ENCODE measurements at regions not wholly inside any gene's neighbourhood (a gene's known extent, or its start where the extent isn't known, plus 50 kb on each side); places are given as distances from the start of the nearest gene placed in this dataset.
A peak's percentile ranks its signal among the peaks of the same experiment; 100 is the strongest.

DNA sequence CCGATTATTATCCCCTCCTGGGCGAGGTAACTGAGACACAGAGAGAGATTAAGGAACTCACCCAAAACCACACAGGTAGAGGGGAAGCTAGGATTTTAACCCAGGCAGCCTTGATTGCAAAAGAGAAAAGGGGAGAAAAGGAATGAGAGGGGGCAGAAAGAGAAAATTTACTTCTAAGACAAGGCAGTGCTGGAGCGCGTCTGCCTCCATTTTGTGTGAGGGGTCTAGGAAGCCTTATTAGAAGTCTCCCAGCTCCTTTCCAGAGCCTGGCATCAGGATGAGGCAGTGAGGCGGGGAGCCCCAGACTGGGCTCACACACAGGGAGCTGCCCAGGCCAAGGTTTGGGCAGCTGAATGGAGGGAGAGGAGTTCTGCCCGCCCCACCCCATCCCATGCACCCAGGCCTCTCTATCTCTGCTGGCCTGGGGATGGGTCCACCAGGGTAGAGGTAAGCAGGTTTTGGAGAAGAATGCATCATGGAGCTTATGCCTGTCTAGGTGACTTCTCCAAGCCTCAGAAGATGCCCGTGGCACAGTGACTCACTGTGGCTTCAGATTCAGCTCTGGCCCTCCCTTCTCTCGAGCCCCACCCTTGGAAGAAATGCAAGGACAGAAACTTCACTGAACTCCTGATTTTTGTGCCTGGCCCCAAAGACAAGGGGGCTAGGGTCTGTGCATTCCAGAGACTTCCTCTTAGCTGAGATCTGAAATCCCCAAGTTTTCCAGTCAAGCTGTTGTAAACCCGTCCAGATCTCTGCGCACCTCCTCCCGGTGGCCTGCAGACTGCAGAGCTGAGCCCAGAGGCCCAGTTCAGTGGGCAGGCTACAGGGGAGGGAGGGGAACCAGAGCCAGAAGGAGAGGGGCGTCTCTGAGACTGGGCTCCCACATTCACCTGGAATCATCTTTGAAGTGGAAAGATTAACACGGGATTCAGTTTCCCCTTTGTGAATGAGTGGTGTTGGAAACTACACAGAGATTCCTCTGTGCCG, 95.1 kb upstream of the CDH5 start:
- no peak overlapping the region for H2AFZ ChIP-seq (ENCODE audit: low read length)
- H3K9me2 ChIP-seq (ENCODE audit: insufficient read depth, low read length) = no peaks in the 10 kb centered on the region
- no peak overlapping the region for H3K4me3 ChIP-seq (ENCODE audit: low read depth, low read length, poor library complexity, severe bottlenecking)
- CTCF ChIA-PET (ENCODE audit: unreplicated experiment) = no interaction called here
- H4K20me1 ChIP-seq (ENCODE audit: insufficient read depth, low read length) = no peaks in the 10 kb centered on the region
- H3K36me3 ChIP-seq (ENCODE audit: insufficient read depth, low read length) = no peaks in the 10 kb centered on the region
- no peaks in the 10 kb centered on the region for H3K4me1 ChIP-seq (ENCODE audit: insufficient read depth, low read length, poor library complexity, severe bottlenecking)
- TF ChIP-seq EZH2phosphoT487 (IDR thresholded peaks at IDR 0.05; ENCODE audit: borderline replicate concordance, low read depth, low read length) (no peak), CTCF (conservative IDR thresholded peaks at IDR 0.05; ENCODE audit: low read length) (no peak)
- no peaks in the 10 kb centered on the region for H3K79me2 ChIP-seq (ENCODE audit: insufficient read depth, low read depth, low read length)
- POLR2A ChIA-PET = no interaction called here
- H3K4me2 ChIP-seq (ENCODE audit: low read length) = no peak overlapping the region
- H3K9me3 ChIP-seq (ENCODE audit: low read length) = 0 out of 2 replicates have a peak, but pooled peaks cover 2% of the 10 kb centered on the region
- BruUV-seq (replicated peaks) = no TSS peak
- intact Hi-C loops (cut with micrococcal nuclease; ENCODE audit: unreplicated experiment) = no loop called here
- no peak overlapping the region for H3K27ac ChIP-seq (ENCODE audit: low read depth, low read length, poor library complexity, severe bottlenecking)
- no peak for DNase-seq (ENCODE audit: low spot score)

DNA sequence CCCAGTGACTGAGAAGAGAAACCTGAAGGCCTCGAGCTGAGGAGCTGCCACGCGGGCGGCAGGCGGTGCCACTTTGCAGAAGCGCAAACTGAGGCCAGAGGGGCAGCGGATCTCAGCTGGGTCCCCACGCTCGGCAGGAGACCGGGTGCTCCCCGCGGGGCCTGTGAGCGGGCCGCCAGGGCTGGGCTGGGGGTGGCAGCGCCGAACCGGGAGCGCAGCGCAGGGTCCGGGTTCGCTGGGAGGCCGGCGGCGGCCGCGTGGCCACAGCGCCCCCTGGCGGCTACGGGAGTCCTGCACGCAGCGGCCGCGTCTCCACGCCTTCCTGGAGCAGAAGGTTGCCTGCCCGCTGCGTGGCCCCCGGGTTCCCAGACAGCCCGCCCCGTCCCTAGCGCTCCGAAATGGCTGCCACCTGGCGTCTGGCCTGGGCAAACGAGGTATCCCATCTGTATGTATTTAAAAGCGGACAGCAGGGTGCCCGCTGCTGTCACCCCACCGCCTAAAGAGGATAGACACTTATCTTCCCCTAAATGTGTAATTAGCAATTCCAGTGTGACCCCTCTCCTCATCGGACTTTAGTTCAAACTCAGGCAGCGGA, 96.1 kb upstream of the CDH5 start:
- Histone ChIP-seq H3K79me2 (ENCODE audit: insufficient read depth, low read depth, low read length) (no peaks in the 10 kb centered on the region), H3K36me3 (ENCODE audit: insufficient read depth, low read length) (no peaks in the 10 kb centered on the region), H4K20me1 (ENCODE audit: insufficient read depth, low read length) (no peaks in the 10 kb centered on the region), H3K9me2 (ENCODE audit: insufficient read depth, low read length) (no peaks in the 10 kb centered on the region), H3K27ac (ENCODE audit: low read depth, low read length, poor library complexity, severe bottlenecking) (no peak overlapping the region), H2AFZ (ENCODE audit: low read length) (no peak overlapping the region), H3K9me3 (ENCODE audit: low read length) (no peaks in the 10 kb centered on the region), H3K4me2 (ENCODE audit: low read length) (no peak overlapping the region), H3K4me3 (ENCODE audit: low read depth, low read length, poor library complexity, severe bottlenecking) (no peak overlapping the region), H3K4me1 (ENCODE audit: insufficient read depth, low read length, poor library complexity, severe bottlenecking) (no peaks in the 10 kb centered on the region)
- POLR2A ChIA-PET = no interaction called here
- DNase-seq (ENCODE audit: low spot score) = peak; percentile 57
- no TSS peak for BruUV-seq (replicated peaks)
- CTCF ChIA-PET (ENCODE audit: unreplicated experiment) = no interaction called here
- intact Hi-C loops (cut with micrococcal nuclease; ENCODE audit: unreplicated experiment) = no loop called here
- TF ChIP-seq EZH2phosphoT487 (IDR thresholded peaks at IDR 0.05; ENCODE audit: borderline replicate concordance, low read depth, low read length) (no peak), CTCF (conservative IDR thresholded peaks at IDR 0.05; ENCODE audit: low read length) (peak; percentile 87)
